SK-N-MC (cell line): ENCODE measurements at regions not wholly inside any gene's neighbourhood (a gene's known extent, or its start where the extent isn't known, plus 50 kb on each side); places are given as distances from the start of the nearest gene placed in this dataset.

ENCODE experiments used
- EZH2 ChIP-seq: fragments of 200-600 bp; sonication (generic); IDR thresholded peaks from one replicate; pipeline ENCODE4 v1.6.1; 2017; ENCODE audit warnings: antibody characterized with exemption
- FOXP2 ChIP-seq: optimal IDR thresholded peaks from 2 replicates; pipeline ENCODE3; 2011; ENCODE audit warnings: mild to moderate bottlenecking, moderate library complexity; ENCODE audit not compliant: insufficient read depth; ENCODE audit errors: extremely low read length, control extremely low read depth
- POLR2AphosphoS5 ChIP-seq: IDR thresholded peaks from 2 replicates; pipeline ENCODE4 v1.6.1; 2012; ENCODE audit warnings: mild to moderate bottlenecking, low read depth, low read length, borderline replicate concordance

DNA sequence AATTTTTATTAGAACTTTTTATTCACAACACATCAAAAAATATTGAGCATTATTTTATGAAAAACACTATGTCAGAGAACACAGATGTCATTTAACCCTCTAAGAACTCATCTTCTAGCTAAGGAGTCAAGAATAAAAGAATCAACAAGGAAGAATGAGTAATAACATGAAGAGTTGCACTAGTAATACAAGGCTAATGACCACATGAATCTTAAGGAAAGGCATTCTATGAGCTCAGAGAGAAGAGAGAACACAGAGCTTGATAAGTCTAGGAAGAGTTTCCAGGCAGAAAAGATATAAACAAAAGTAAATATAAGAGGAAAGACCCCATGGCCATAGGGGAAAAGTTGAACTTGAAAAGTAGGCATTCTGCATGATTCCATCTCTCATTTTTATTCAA is 166.5 kb downstream of the MAIP1 start:
- no peak for TF ChIP-seq EZH2
- TF ChIP-seq POLR2AphosphoS5, result no peak
- no peak for TF ChIP-seq FOXP2
